GM23338 (cell line): ENCODE measurements at regions not wholly inside any gene's neighbourhood (a gene's known extent, or its start where the extent isn't known, plus 50 kb on each side); places are given as distances from the start of the nearest gene placed in this dataset.

Experiments
- CREB1 ChIP-seq: fragments of 250-450 bp; sonication (Bioruptor Pico); IDR thresholded peaks from 2 replicates; pipeline ENCODE4 v1.5.0; 2020; ENCODE audit warnings: low read depth, mild to moderate bottlenecking, moderate library complexity
- CTCF ChIP-seq, 2 experiments: fragments of 200-600 bp in 1 of 2; sonication (generic) in 1 of 2; conservative IDR thresholded peaks; 2 replicates each; pipeline versions ENCODE4 v1.5.1 to v1.6.1; 2016 to 2017; ENCODE audit warnings: antibody characterized with exemption in 2 of 2, low read depth in 2 of 2, mild to moderate bottlenecking in 2 of 2, moderate library complexity in 1 of 2
- ETS1 ChIP-seq: IDR thresholded peaks from 2 replicates; pipeline ENCODE4 v1.6.1; 2016; ENCODE audit warnings: antibody characterized with exemption
- EZH2 ChIP-seq: fragments of 200-600 bp; sonication (generic); IDR thresholded peaks from one replicate; pipeline ENCODE4 v1.8.0; 2017; ENCODE audit warnings: antibody characterized with exemption, mild to moderate bottlenecking, low read depth; ENCODE audit not compliant: unreplicated experiment
- EZH2phosphoT487 ChIP-seq: fragments of 200-600 bp; sonication (generic); IDR thresholded peaks from one replicate; pipeline ENCODE4 v1.8.1; 2018; ENCODE audit warnings: antibody characterized with exemption; ENCODE audit not compliant: unreplicated experiment
- JUNB ChIP-seq: IDR thresholded peaks from one replicate; pipeline ENCODE4 v1.6.1; 2016; ENCODE audit warnings: antibody characterized with exemption; ENCODE audit not compliant: unreplicated experiment
- NANOG ChIP-seq: IDR thresholded peaks from 2 replicates; pipeline ENCODE4 v1.6.1; 2016; ENCODE audit warnings: antibody characterized with exemption, borderline replicate concordance
- POLR2AphosphoS5 ChIP-seq: IDR thresholded peaks from 2 replicates; pipeline ENCODE4 v1.6.1; 2016; ENCODE audit warnings: antibody characterized with exemption, low read depth
- REST ChIP-seq: IDR thresholded peaks from one replicate; pipeline ENCODE4 v1.6.1; 2018; ENCODE audit warnings: antibody characterized with exemption; ENCODE audit not compliant: unreplicated experiment
- STAT1 ChIP-seq: IDR thresholded peaks from one replicate; pipeline ENCODE4 v1.6.1; 2016; ENCODE audit warnings: antibody characterized with exemption; ENCODE audit not compliant: unreplicated experiment
- ZNF114 ChIP-seq: fragments of 250-450 bp; sonication (Bioruptor Pico); IDR thresholded peaks from 2 replicates; pipeline ENCODE4 v1.5.0; 2020; ENCODE audit warnings: mild to moderate bottlenecking, moderate library complexity
- ZNF462 ChIP-seq: fragments of 250-450 bp; sonication (Bioruptor Pico); IDR thresholded peaks from 2 replicates; pipeline ENCODE4 v1.5.0; 2020; ENCODE audit warnings: mild to moderate bottlenecking, moderate library complexity

- TF ChIP-seq CTCF (conservative IDR thresholded peaks at IDR 0.05; ENCODE audit: low read depth in 2 of 2) (no peak), POLR2AphosphoS5 (no peak), EZH2phosphoT487 (no peak), EZH2 (no peak), STAT1 (no peak), NANOG (no peak), ZNF114 (CRISPR knock-in tag) (no peak), JUNB (no peak), REST (no peak), CREB1 (CRISPR knock-in tag) (no peak), ETS1 (no peak), ZNF462 (CRISPR knock-in tag) (no peak)
These were observed 123.2 kb upstream of the TMEM170B start for GRCh38 chr6:11414176-11414963.
